Peyer's patch (tissue), 4 donors: ENCODE measurements at regions not wholly inside any gene's neighbourhood (a gene's known extent, or its start where the extent isn't known, plus 50 kb on each side); places are given as distances from the start of the nearest gene placed in this dataset.

ENCODE experiments used
- POLR2A ChIP-seq, 2 donors: fragments of 450-650 bp; IDR thresholded peaks; one replicate each; pipeline ENCODE4 v1.5.1; 2017; ENCODE audit warnings: antibody characterized with exemption in 2 of 2, mild to moderate bottlenecking in 2 of 2, moderate library complexity in 2 of 2
- TF ChIP-seq, protein P1 (sequence below), 6 experiments: fragments of 450-650 bp in 4 of 6; fragments of 200-600 bp in 2 of 6; sonication (generic) in 1 of 6; IDR thresholded peaks; one replicate each; pipeline ENCODE4 v1.5.1; 2017 to 2019; ENCODE audit warnings: antibody characterized with exemption in 6 of 6, mild to moderate bottlenecking in 3 of 6, moderate library complexity in 1 of 6

DNA sequence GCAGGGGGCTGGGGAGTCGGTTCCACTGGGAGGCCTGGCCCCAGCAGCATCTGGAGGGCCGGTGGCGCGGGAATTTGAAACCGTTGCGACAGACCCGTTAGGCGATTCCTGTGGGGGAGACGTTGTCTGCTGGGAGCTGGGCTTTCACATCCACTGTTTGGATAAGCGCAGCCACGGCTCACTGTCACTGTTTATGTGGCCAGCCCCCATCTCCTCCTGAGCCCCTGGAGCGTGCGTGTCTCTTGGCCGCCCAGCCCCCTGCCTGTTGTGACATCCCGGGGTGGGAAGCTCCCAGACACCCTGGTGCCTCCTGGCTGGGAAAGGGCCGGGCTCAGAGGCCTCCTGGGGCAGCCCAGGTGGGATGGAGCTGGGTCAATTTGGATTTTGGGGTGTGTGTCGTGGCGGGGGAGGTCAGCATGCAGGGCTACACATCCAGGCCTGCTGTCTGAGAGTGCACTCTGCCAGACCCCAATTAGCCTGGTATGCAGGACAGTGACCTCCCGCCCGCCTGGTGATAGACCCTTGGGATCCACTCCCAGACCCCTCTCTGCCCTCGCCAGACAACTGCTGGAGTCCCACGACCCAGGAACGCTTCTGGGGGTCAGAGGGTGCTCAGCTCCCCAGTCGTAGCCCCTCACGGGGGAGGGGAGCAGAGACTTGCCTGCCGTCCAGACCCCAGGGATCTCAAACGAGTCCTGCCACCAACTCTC lies 62.0 kb upstream of the RNU6ATAC start:
- TF ChIP-seq, protein P1, sequence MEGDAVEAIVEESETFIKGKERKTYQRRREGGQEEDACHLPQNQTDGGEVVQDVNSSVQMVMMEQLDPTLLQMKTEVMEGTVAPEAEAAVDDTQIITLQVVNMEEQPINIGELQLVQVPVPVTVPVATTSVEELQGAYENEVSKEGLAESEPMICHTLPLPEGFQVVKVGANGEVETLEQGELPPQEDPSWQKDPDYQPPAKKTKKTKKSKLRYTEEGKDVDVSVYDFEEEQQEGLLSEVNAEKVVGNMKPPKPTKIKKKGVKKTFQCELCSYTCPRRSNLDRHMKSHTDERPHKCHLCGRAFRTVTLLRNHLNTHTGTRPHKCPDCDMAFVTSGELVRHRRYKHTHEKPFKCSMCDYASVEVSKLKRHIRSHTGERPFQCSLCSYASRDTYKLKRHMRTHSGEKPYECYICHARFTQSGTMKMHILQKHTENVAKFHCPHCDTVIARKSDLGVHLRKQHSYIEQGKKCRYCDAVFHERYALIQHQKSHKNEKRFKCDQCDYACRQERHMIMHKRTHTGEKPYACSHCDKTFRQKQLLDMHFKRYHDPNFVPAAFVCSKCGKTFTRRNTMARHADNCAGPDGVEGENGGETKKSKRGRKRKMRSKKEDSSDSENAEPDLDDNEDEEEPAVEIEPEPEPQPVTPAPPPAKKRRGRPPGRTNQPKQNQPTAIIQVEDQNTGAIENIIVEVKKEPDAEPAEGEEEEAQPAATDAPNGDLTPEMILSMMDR (IDR thresholded peaks at IDR 0.05): no peak
- TF ChIP-seq POLR2A (IDR thresholded peaks at IDR 0.05): no peak
